T-helper 2 cell treated with Interferon-gamma antibody and Interleukin-4, amounts not matched to agents 100 ng/mL and 5 ng/mL, for 36 hours (primary cell): ENCODE measurements at regions not wholly inside any gene's neighbourhood (a gene's known extent, or its start where the extent isn't known, plus 50 kb on each side); places are given as distances from the start of the nearest gene placed in this dataset.

Experiments used
- intact Hi-C: fragments of 100-400 bp; cut with micrococcal nuclease; formaldehyde crosslinking; loops from one replicate; pipeline ENCODE4 v1.15.1; 2023

DNA sequence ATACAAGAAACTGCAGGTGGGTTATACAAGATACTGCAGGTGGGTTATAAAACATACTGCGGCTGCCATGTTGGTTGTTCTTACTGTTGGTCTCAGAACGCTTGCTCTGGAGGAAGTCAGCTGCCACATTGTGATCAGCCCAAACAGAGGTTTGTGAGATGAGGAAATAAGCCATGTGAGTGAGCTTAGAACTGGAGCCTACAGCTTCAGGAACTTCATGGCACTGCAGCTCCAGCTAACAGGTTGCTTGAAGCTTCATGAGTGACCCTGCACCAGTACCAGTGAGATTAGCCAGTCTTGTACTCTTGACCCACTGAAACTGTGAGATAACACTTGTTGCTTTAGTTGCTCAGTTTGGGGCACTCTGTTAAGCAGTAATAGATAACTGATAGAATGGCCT lies 74.5 kb upstream of the PRKCQ start:
- intact Hi-C loops: no loop called here

DNA sequence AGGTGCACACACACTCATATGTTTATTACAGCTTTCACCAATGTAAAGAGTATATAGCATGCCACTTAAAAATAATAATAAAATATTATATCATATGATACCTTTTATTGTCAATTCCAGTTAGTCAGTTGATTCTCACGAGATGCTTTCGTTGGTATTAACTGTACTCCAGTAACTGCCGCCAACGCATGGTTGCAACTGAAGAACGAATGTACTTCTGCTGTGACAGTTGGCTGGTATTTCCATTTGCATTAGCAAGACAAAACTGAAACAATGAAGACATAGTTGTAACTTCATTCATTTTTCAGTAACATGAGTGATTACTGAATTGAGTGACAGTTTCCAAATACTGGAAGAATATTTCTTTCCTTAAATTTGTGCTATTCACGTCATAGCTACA lies 70.5 kb upstream of the PRKCQ start:
- intact Hi-C loops: no loop called here

- intact Hi-C loops: loop anchor here (2.0 kb wide), 1 partner anchor 15 kb away; no protein-coding TSS in a partner anchor
These were observed 69.8 kb upstream of the PRKCQ start for GRCh38 chr10:6649903-6650302.

DNA sequence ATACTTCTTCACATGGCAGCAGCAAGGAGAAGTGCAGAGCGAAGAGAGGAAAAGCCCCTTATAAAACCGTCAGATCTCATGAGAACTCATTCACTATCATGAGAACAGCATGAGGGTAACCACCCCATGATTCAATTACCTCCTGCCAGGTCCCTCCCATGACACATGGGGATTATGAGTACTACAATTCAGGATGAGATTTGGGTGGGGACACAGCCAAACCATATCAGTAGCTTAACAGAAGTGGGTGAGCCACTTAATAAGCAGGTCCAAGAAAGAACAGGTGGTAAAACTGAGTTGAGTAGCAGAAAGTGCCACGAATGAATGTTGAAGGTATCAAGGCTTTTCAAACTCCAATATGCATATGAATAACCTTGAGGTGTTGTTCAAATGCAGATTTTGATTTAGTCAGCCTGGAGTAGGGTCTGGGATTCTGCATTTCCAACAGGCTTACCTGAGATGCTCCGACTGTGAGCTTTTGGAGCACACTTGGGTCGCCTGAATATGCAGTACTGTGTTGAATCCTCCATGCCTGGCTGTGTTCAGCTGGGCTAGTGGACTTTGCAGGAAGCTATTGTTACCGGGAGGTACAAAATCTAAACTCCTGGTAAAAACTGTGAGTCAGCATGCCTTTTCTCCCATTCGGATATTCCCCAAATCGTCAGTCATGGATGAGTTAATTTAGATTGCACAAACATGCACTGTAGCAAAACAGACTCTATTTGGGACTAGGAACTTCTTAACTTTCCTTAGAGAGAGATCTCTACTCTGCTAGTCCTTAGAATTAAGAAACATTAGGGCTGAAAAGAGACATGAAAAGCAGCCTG lies 69.0 kb upstream of the PRKCQ start:
- intact Hi-C loops: loop anchor here (1.0 to 2.0 kb wide), 2 partner anchors 16 to 69 kb away; partner anchors contain the start of gene PRKCQ

GRCh38 chr10:6647811-6648526 lies 67.9 kb upstream of the PRKCQ start:
- intact Hi-C loops: loop anchor here (1.0 to 2.0 kb wide), 2 partner anchors 17 to 68 kb away; partner anchors contain the start of gene PRKCQ

DNA sequence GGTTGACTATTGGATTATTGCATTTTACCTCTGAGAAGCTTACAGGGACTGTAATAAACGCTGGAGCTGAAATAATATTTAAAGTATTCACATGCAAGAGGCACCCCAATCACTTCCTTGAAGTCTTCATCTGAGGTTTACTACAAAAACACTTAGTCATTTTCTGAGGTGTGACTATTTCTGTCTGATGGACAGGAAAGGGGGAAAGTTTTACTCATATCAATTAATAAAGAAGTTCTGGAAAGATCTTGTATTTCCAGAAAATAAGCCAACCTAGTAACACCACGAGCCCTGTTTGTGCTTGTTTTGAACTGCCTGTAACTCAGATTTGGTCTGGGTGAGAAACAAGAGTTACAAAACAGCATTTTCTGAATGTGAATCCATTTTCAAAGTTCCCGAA lies 63.9 kb upstream of the PRKCQ start:
- intact Hi-C loops: no loop called here

GRCh38 chr10:6642876-6643275 lies 62.8 kb upstream of the PRKCQ start:
- intact Hi-C loops: no loop called here

- intact Hi-C loops: no loop called here
These were observed 60.5 kb upstream of the PRKCQ start for GRCh38 chr10:6640433-6641040.

GRCh38 chr10:6637053-6637452 lies 57.0 kb upstream of the PRKCQ start:
- intact Hi-C loops: no loop called here

DNA sequence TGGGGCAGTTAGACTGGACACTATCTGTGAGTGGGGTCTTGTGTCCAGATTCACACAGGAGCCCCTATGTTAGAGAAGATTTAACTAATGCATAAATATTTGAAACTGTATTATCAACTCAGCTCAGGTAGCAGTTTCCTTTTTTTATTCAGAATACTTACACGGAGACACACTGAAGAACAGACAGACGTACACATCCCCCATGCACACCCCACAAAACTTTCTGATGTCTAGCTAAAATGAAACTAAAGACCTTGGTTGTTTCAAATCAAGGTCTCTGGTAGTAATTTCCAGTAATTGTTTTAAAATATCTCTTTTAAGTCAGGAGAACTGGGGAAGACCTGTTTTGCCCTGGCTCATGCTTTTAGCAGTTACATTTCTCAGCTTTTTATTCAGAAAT lies 55.7 kb upstream of the PRKCQ start:
- intact Hi-C loops: no loop called here
